Stimulated activated memory B cell treated with anti-CD40 and anti-IgM and Interleukin-4, amounts not matched to agents 10 μg/mL and 1 μg/mL and 100 μg/mL, for 72 hours (primary cell): ENCODE measurements at regions not wholly inside any gene's neighbourhood (a gene's known extent, or its start where the extent isn't known, plus 50 kb on each side); places are given as distances from the start of the nearest gene placed in this dataset.
A peak's percentile ranks its signal among the peaks of the same experiment; 100 is the strongest.

Experiments used
- ATAC-seq: fragments of 150-1000 bp; cut with Tn5 transposase; 2 replicates; pipeline ENCODE4 v1.10.0; 2021
- H3K27ac Mint-ChIP-seq: one replicate; pipeline ENCODE4 v1.8.0; 2022; ENCODE audit warnings: mild to moderate bottlenecking, mixed read lengths
- H3K27me3 Mint-ChIP-seq: one replicate; pipeline ENCODE4 v1.8.0; 2022; ENCODE audit warnings: mixed read lengths
- H3K36me3 Mint-ChIP-seq: one replicate; pipeline ENCODE4 v1.8.0; 2022; ENCODE audit warnings: mixed read lengths
- H3K4me1 Mint-ChIP-seq: one replicate; pipeline ENCODE4 v1.8.0; 2022; ENCODE audit warnings: mixed read lengths
- H3K4me3 Mint-ChIP-seq: one replicate; pipeline ENCODE4 v1.8.0; 2022; ENCODE audit warnings: mild to moderate bottlenecking, moderate library complexity, mixed read lengths
- H3K9me3 Mint-ChIP-seq: one replicate; pipeline ENCODE4 v1.8.0; 2022; ENCODE audit warnings: mixed read lengths

GRCh38 chr2:236505041-236505440 lies 64.6 kb upstream of the ACKR3 start:
- Mint-ChIP-seq H3K36me3 (peaks cover 4% of the 10 kb centered on the region), H3K27me3 (peaks cover 56% of the 10 kb centered on the region), H3K4me1 (no peaks in the 10 kb centered on the region), H3K9me3 (peaks cover 5% of the 10 kb centered on the region), H3K4me3 (no peak overlapping the region), H3K27ac (no peak overlapping the region)
- no peak for ATAC-seq

GRCh38 chr2:236505648-236506047 lies 64.0 kb upstream of the ACKR3 start:
- Mint-ChIP-seq H3K4me1 (no peaks in the 10 kb centered on the region), H3K36me3 (peaks cover 4% of the 10 kb centered on the region), H3K4me3 (no peak overlapping the region), H3K9me3 (peaks cover 5% of the 10 kb centered on the region), H3K27me3 (peaks cover 50% of the 10 kb centered on the region), H3K27ac (no peak overlapping the region)
- ATAC-seq: no peak

GRCh38 chr2:236507393-236508085 lies 62.1 kb upstream of the ACKR3 start:
- H3K27ac Mint-ChIP-seq: no peak overlapping the region
- no peaks in the 10 kb centered on the region for H3K4me1 Mint-ChIP-seq
- peaks cover 5% of the 10 kb centered on the region for H3K9me3 Mint-ChIP-seq
- peak; percentile 55 for ATAC-seq
- peak overlapping the region; percentile 59 for H3K4me3 Mint-ChIP-seq
- H3K27me3 Mint-ChIP-seq: peaks cover 41% of the 10 kb centered on the region
- H3K36me3 Mint-ChIP-seq: peaks cover 4% of the 10 kb centered on the region

GRCh38 chr2:236508466-236508865 lies 61.2 kb upstream of the ACKR3 start:
- no peaks in the 10 kb centered on the region for H3K4me1 Mint-ChIP-seq
- H3K27me3 Mint-ChIP-seq: peaks cover 41% of the 10 kb centered on the region
- H3K27ac Mint-ChIP-seq: no peak overlapping the region

GRCh38 chr2:236510034-236510433 lies 59.6 kb upstream of the ACKR3 start:
- no peak overlapping the region for H3K4me3 Mint-ChIP-seq
- H3K9me3 Mint-ChIP-seq: peaks cover 5% of the 10 kb centered on the region
- peaks cover 4% of the 10 kb centered on the region for H3K36me3 Mint-ChIP-seq
- no peak overlapping the region for H3K27ac Mint-ChIP-seq
- peaks cover 29% of the 10 kb centered on the region for H3K27me3 Mint-ChIP-seq
- H3K4me1 Mint-ChIP-seq: no peaks in the 10 kb centered on the region
- ATAC-seq: no peak

More at GRCh38 chr2:236508466-236508865, 61.2 kb upstream of the ACKR3 start:
- Mint-ChIP-seq H3K9me3 (peaks cover 5% of the 10 kb centered on the region), H3K36me3 (peaks cover 4% of the 10 kb centered on the region), H3K4me3 (no peak overlapping the region)
- no peak for ATAC-seq

- no peak overlapping the region for H3K27ac Mint-ChIP-seq
- no peak overlapping the region for H3K4me3 Mint-ChIP-seq
- H3K36me3 Mint-ChIP-seq: no peaks in the 10 kb centered on the region
- no peaks in the 10 kb centered on the region for H3K9me3 Mint-ChIP-seq
- peaks cover 17% of the 10 kb centered on the region for H3K27me3 Mint-ChIP-seq
- no peak for ATAC-seq
- H3K4me1 Mint-ChIP-seq: no peaks in the 10 kb centered on the region
These were observed 58.4 kb upstream of the ACKR3 start for GRCh38 chr2:236511266-236511665.

GRCh38 chr2:236512267-236512666 lies 57.4 kb upstream of the ACKR3 start:
- no peak for ATAC-seq
- Mint-ChIP-seq H3K4me3 (no peak overlapping the region), H3K9me3 (no peaks in the 10 kb centered on the region), H3K36me3 (no peaks in the 10 kb centered on the region), H3K4me1 (no peaks in the 10 kb centered on the region), H3K27me3 (peaks cover 8% of the 10 kb centered on the region), H3K27ac (no peak overlapping the region)

- peak; percentile 79 for ATAC-seq
- Mint-ChIP-seq H3K27ac (no peak overlapping the region), H3K9me3 (no peaks in the 10 kb centered on the region), H3K36me3 (no peaks in the 10 kb centered on the region), H3K27me3 (peaks cover 8% of the 10 kb centered on the region), H3K4me1 (peaks cover 5% of the 10 kb centered on the region), H3K4me3 (no peak overlapping the region)
These were observed 56.7 kb upstream of the ACKR3 start for GRCh38 chr2:236512902-236513435.

GRCh38 chr2:236513956-236514355 lies 55.7 kb upstream of the ACKR3 start:
- Mint-ChIP-seq H3K27me3 (peaks cover 5% of the 10 kb centered on the region), H3K4me3 (no peak overlapping the region), H3K9me3 (no peaks in the 10 kb centered on the region), H3K36me3 (no peaks in the 10 kb centered on the region), H3K4me1 (peaks cover 6% of the 10 kb centered on the region), H3K27ac (no peak overlapping the region)
- ATAC-seq: no peak

GRCh38 chr2:236516708-236517107 lies 52.9 kb upstream of the ACKR3 start:
- Mint-ChIP-seq H3K27ac (no peak overlapping the region), H3K27me3 (no peaks in the 10 kb centered on the region), H3K4me3 (no peak overlapping the region), H3K9me3 (no peaks in the 10 kb centered on the region), H3K4me1 (peaks cover 11% of the 10 kb centered on the region), H3K36me3 (no peaks in the 10 kb centered on the region)
- ATAC-seq: no peak

GRCh38 chr2:236517251-236518031 lies 52.2 kb upstream of the ACKR3 start:
- Mint-ChIP-seq H3K4me1 (peaks cover 13% of the 10 kb centered on the region), H3K9me3 (no peaks in the 10 kb centered on the region), H3K27ac (no peak overlapping the region), H3K4me3 (no peak overlapping the region), H3K27me3 (no peaks in the 10 kb centered on the region), H3K36me3 (no peaks in the 10 kb centered on the region)
- no peak for ATAC-seq
